D341Med (cell line): ENCODE measurements at regions not wholly inside any gene's neighbourhood (a gene's known extent, or its start where the extent isn't known, plus 50 kb on each side); places are given as distances from the start of the nearest gene placed in this dataset.

ENCODE experiments used
- DNase-seq: peaks from one replicate; pipeline ENCODE4 v3.0.0; 2012; ENCODE audit warnings: low spot score

- no peak for DNase-seq
Observed at GRCh38 chr18:32621034-32621433, 150.4 kb upstream of the GAREM1 start.

GRCh38 chr18:32618546-32618945 lies 147.9 kb upstream of the GAREM1 start:
- DNase-seq = no peak

- DNase-seq = no peak
Observed at GRCh38 chr18:32613821-32614220, 143.1 kb upstream of the GAREM1 start.

GRCh38 chr18:32612651-32613050 lies 142.0 kb upstream of the GAREM1 start:
- no peak for DNase-seq

DNA sequence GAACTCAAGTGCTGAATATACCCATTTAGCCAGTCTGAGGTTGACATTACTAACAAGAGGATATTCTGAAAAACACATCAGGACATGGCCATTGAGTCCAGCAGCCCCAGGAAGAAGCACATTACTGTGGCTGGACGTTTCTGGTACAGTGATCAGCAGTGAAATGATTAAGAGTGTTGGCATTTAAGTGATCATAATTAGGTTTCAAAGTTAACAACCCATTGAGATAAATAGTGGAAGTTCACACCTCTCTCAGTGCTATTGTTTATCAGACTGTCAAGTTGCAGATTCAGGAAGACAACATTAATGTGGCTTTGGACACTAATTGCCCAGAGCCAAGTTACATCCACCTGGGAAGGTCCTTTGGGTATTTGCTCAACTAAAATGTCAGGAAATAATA lies 139.5 kb upstream of the GAREM1 start:
- no peak for DNase-seq

- no peak for DNase-seq
Observed at GRCh38 chr18:32607816-32608215, 137.1 kb upstream of the GAREM1 start.

DNA sequence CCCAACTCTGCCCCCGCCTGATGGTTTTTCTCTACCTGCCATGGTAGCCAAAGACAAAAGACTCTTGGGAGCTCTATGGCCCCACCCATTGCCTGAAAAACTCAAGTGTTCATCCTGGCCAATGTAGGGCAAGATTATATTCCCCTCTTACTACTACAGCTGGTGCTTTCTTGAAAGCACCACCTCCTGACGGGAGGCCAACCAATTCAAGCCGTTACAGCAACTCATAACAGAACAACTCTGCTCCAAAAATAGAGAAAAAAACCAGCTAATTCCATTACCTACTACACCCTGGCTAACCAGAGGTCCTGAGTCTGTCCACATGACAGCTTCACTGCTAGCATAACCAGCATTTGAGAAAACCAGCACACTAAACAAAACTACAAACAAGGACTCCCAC lies 127.5 kb upstream of the GAREM1 start:
- no peak for DNase-seq

DNA sequence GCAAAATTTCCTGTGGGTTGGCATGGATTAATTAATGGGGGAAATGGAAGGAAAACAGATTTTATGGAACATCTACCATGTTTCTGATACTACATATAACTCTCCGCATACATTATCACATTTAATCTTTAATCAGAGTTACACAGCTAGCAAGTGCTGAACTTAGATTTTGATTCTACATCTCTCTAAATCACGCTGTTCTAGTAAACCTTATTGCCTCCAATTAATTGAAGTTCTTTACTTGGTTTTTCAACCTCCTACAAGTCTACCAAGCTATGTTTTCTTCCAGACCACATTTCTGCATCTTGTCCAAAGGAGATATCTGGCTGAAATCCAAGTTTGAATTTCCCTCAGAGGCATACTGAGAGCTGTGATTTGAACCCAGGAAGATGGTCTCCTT lies 125.8 kb upstream of the GAREM1 start:
- no peak for DNase-seq

GRCh38 chr18:32595832-32596231 lies 125.2 kb upstream of the GAREM1 start:
- DNase-seq = no peak

- no peak for DNase-seq
Observed at GRCh38 chr18:32588191-32588590, 117.5 kb upstream of the GAREM1 start.

DNA sequence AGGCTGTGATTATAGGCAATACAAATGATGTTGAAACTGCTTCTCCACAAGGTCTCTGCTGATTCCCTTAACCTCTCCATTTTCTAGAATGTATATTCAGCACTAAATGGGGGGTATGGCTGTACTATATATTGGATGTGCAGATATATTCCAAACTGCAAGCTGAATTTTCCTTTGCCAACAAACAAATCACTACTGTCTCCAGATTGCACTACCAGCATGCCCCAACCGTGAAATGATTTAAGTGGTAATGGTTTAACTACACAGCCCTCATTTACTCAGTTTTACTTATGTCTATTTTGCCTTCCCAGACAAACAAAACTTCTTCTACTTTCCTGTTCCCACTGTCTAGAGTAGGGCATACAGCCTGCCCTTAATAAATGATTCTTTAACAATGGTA lies 112.7 kb upstream of the GAREM1 start:
- DNase-seq = no peak

DNA sequence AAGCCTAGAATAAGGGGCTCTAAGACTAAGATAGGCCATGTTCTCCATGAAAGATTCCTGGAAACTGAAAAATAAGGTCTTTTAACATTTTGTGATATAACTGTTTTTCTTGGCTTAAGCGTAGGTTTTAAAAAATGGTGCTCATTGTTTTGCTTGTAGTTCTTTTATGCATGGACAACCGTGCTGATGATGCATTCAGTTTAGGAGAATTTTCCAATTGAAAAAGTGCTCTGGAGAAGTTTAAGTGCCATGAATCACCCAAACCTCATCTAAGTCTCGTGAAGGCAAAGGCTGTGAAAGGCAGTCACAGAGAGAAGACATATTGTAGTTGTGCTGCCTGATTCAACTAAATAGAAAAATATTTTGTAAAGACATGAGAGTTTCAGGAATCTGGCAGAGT lies 111.8 kb upstream of the GAREM1 start:
- no peak for DNase-seq

- no peak for DNase-seq
Observed at GRCh38 chr18:32577561-32577960, 106.9 kb upstream of the GAREM1 start.

GRCh38 chr18:32576296-32576916 lies 105.7 kb upstream of the GAREM1 start:
- DNase-seq = peak; percentile 69

DNA sequence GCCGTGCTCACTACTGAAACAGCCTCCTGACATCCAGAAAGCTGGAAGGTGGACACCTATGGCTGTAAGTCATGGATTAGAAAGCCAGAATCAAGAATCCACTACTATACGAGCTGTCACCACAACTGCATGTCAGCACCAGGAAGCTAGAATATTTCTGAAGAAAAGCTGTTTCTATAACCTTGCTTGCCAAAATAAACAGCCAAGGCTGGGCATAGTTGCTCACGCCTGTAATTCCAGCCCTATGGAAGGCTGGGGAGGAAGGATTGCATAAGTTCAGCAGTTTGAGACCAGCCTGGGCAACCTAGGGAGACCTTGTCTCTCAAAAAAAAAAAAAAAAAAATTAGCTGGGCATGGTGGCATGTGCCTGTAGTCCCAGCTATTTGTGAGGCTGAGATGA lies 96.3 kb upstream of the GAREM1 start:
- no peak for DNase-seq

DNA sequence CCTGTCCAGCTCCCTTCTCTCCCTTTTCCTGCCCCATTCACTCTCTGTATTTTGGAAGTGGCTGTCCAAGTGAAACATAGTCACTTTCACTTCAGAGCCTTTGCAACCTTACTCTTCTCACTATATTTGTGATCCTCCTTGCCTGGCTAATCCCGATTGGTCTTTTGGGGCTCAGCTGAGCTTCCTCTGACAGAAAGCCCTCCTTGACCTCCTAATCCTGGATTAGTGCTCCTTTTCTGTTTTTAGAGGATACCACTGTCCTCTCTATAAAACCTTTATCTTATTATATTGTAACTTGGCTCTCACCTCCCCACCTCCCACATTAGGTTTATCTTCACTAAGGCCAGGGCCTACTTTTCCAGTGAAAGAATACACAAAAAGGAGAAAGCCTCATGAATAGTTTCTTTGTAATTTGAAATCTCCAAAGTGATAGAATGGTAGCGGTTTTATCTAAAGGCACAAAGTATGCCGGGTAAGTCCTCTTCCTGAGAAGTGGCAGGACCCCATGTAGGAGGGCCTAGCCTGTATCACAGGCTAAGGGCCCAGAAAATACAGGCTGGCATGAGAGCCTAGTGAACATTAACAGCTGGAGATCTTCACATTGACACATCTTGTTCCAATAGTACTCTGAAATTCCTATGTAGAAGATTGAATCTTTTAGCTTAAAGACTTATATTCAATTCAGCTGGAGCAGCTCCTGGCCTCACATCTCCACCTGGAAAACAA lies 83.1 kb upstream of the GAREM1 start:
- DNase-seq = no peak

- DNase-seq = no peak
Observed at GRCh38 chr18:32553174-32553573, 82.5 kb upstream of the GAREM1 start.

DNA sequence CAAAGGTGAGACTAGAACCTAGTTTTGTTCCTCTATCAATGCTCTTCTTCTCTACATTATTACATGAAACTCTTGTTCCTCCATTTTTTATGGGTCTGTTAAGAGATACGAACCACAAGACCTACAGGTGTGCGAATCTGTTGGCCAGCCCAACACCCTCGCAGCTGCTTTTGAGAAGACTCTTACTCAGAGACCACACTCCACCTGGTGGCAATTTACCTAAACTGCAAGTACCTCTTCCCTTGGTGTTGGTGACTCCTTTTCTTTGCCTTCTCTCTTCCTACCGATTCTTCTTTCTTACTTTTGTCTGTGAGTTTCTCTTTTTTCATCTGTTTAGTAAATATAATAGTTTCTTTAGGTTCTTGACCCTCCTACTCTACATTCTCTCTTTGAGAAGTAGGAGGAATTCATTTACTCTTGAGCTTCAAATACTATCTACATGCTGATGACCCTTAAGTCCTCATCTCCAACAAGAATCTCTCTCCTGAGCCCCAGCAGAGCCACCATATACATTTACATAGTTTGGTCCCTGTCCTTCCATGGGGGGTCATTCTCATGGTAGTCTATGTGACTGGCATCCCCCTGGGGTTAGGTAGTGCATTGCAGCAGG lies 81.8 kb upstream of the GAREM1 start:
- DNase-seq = peak; percentile 81

DNA sequence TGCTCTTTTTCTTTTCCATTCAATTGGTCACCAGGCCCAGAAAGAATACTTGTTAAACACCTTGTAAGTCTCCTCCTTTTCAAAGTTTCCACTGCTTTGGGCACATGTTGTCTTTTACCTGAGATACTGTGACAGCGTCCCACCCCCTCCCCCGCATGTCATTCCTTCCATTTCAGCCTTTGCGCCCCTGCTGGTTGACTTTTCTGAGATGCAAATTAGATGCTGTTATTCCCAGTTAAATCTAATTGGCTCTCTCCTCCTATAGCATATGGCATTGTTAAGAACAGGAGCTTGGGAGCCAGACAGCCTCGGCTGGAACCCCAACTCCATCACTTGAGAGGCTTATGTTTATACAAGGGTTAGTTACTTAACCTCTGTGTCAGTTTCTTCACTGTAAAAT lies 80.3 kb upstream of the GAREM1 start:
- peak; percentile 65 for DNase-seq

DNA sequence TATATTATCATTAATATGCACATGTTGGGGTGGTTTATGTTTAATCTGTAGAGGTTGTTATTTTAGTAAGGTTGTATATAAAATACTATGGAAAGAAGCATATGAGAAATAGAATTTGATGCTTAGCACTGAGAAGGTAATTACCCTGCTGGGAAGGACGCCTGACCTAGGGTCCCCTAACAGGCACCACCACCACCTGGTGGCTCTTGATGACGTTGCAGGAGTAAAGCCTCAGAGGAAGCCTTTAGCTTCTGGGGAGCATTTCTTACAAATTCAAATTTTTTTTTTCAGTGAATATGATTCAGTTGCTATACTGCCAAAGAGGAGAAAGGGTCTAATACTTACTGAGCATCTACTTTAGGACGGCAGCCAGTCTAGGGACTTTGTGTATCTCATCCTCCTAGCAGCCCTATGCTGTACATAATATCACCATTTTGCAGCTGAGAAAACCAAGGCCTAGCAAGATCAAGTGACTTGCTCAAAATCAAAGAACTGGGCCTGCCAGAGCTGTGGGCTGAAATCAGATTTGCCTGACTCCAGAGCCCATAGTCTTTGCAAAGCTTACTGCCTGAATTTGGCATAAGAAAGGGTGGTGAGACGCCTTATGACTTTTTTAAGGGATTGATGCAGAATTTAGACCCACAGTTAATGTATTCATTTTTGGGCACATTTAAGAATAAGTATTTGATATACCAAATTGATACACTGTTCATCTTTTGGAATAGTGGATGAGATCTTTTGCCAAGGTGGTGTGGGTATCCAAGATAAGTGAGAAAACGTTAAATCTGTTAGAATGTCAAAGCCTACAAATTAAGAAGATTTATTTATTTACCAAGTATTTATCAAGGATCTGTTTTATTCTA lies 78.8 kb upstream of the GAREM1 start:
- DNase-seq = peak; percentile 85

GRCh38 chr18:32548688-32549087 lies 78.0 kb upstream of the GAREM1 start:
- DNase-seq = peak; percentile 57

DNA sequence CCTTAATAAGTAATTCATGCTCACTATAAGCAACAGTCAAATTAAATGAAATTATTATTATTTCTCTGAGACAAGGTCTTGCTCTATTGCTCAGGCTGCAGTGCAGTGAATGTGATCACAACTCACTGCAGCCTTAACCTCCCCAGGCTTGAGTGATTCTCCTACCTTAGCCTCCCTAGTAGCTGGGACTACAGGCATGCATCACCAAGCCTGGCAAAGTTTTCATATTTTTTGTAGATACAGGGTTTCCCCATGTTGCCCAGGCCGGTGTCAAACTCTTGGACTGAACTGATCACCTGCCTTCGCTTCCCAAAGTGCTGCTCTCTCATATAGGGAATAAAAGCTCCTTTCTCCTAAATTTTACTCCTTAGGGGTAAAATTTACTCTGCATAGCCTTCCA lies 74.9 kb upstream of the GAREM1 start:
- no peak for DNase-seq

GRCh38 chr18:32544088-32544487 lies 73.4 kb upstream of the GAREM1 start:
- DNase-seq = no peak
